Hepatocyte (in vitro differentiated cells): ENCODE measurements at regions not wholly inside any gene's neighbourhood (a gene's known extent, or its start where the extent isn't known, plus 50 kb on each side); places are given as distances from the start of the nearest gene placed in this dataset.

Experiments used
- EZH2phosphoT487 ChIP-seq: fragments of 200-600 bp; sonication (generic); IDR thresholded peaks from one replicate; pipeline ENCODE4 v1.6.1; 2018; ENCODE audit warnings: antibody characterized with exemption, mild to moderate bottlenecking, low read depth, moderate library complexity; ENCODE audit not compliant: unreplicated experiment, severe bottlenecking
- TF ChIP-seq, protein P1 (sequence below): fragments of 200-600 bp; sonication (generic); IDR thresholded peaks from 2 replicates; pipeline ENCODE4 v1.5.1; 2016; ENCODE audit warnings: antibody characterized with exemption, mild to moderate bottlenecking; ENCODE audit not compliant: poor library complexity

- TF ChIP-seq, protein P1, sequence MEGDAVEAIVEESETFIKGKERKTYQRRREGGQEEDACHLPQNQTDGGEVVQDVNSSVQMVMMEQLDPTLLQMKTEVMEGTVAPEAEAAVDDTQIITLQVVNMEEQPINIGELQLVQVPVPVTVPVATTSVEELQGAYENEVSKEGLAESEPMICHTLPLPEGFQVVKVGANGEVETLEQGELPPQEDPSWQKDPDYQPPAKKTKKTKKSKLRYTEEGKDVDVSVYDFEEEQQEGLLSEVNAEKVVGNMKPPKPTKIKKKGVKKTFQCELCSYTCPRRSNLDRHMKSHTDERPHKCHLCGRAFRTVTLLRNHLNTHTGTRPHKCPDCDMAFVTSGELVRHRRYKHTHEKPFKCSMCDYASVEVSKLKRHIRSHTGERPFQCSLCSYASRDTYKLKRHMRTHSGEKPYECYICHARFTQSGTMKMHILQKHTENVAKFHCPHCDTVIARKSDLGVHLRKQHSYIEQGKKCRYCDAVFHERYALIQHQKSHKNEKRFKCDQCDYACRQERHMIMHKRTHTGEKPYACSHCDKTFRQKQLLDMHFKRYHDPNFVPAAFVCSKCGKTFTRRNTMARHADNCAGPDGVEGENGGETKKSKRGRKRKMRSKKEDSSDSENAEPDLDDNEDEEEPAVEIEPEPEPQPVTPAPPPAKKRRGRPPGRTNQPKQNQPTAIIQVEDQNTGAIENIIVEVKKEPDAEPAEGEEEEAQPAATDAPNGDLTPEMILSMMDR = no peak
- TF ChIP-seq EZH2phosphoT487 = no peak
Observed at GRCh38 chr4:27148211-27148895, 287.7 kb downstream of the STIM2 start.
